Lung (tissue), 11 donors: ENCODE measurements at regions not wholly inside any gene's neighbourhood (a gene's known extent, or its start where the extent isn't known, plus 50 kb on each side); places are given as distances from the start of the nearest gene placed in this dataset.
A peak's percentile ranks its signal among the peaks of the same experiment; 100 is the strongest.

Experiments
- ATAC-seq: fragments of 200-7000 bp; cut with Tn5 transposase; one replicate; pipeline ENCODE4 v1.9.1; 2020; ENCODE audit warnings: moderate number of reproducible peaks; ENCODE audit not compliant: insufficient read depth, low FRiP score
- DNase-seq, 3 donors: peaks; one replicate each; pipeline ENCODE4 v3.0.0-alpha.2; 2013 to 2017
- H3K27ac ChIP-seq, 2 donors: one replicate each; pipeline ENCODE4 v1.5.1; 2013; ENCODE audit warnings: mild to moderate bottlenecking in 2 of 2, moderate library complexity in 2 of 2, control low read depth in 1 of 2, inconsistent platforms in 1 of 2, low read depth in 1 of 2, low read length in 1 of 2
- H3K27me3 ChIP-seq, 3 donors: one replicate each; pipeline ENCODE4 v1.5.1; 2013; ENCODE audit warnings: low read length in 2 of 3; ENCODE audit not compliant: control insufficient read depth in 3 of 3, insufficient read depth in 3 of 3
- H3K36me3 ChIP-seq, 4 donors: one replicate each; pipeline ENCODE4 v1.5.1; 2013; ENCODE audit warnings: low read length in 4 of 4, mild to moderate bottlenecking in 1 of 4, moderate library complexity in 1 of 4; ENCODE audit not compliant: control insufficient read depth in 4 of 4, insufficient read depth in 4 of 4
- H3K4me1 ChIP-seq, 5 donors: one replicate each; pipeline ENCODE4 v1.5.1; 2013; ENCODE audit warnings: low read length in 5 of 5, mild to moderate bottlenecking in 2 of 5, moderate library complexity in 1 of 5; ENCODE audit not compliant: control insufficient read depth in 5 of 5, insufficient read depth in 5 of 5
- H3K4me3 ChIP-seq: one replicate; pipeline ENCODE4 v1.5.1; 2013; ENCODE audit warnings: mild to moderate bottlenecking, control low read depth, moderate library complexity
- H3K9ac ChIP-seq, 2 donors: one replicate each; pipeline ENCODE4 v1.5.1; 2013; ENCODE audit warnings: low read length in 2 of 2, control low read depth in 1 of 2; ENCODE audit not compliant: insufficient read depth in 1 of 2
- H3K9me3 ChIP-seq, 4 donors: one replicate each; pipeline ENCODE4 v1.5.1; 2013; ENCODE audit warnings: low read length in 3 of 4, mild to moderate bottlenecking in 1 of 4, moderate library complexity in 1 of 4; ENCODE audit not compliant: control insufficient read depth in 4 of 4, insufficient read depth in 3 of 4
- WGBS, 2 donors: extraction: QIAGEN DNeasy Blood & Tissue Kit; methylation state at CpG; one replicate each; pipeline ENCODE4 v1.1.7; 2013; 5-methylcytosine and 5-hydroxymethylcytosine counted together
- TF ChIP-seq, protein P1 (sequence below): IDR thresholded peaks from 2 replicates; pipeline ENCODE4 v1.5.1; 2012; ENCODE audit warnings: mild to moderate bottlenecking; ENCODE audit errors: control extremely low read depth, extremely low read depth
- donor health status: control.
- donor health status: control.
- donor health status: Bipolar disorder and iron deficiency.
- donor health status: healthy.
- donor health status: DM: yes; HTN: yes; CAD: no.

DNA sequence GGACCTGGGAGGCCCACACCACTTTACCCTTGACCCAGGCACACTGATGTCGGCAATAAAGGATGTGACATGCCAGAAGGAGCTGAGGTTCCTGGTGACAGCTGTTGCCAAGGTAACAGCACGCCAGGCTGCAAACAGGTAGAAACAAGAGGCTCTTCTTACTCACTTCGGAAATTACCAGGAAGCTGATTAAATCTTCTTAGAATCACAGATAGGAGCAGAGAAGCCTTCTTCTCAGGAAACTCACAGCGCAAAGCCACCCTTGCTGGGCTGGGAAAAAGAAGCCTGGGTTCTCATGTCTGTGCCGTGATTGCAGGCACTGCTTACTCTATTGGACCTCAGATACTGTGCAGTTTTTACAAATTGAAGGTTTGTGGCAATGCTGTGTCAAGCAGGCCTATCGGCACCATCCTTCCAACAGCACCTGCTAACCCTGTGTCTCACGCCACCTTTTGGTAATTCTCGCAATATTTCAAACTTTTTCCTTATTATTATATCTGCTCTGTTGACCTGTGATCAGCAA, 61.0 kb upstream of the TAF1B start:
- Histone ChIP-seq H3K9ac (no peak overlapping the region), H3K9me3 (no peaks in the 10 kb centered on the region), H3K36me3 (no peaks in the 10 kb centered on the region), H3K27ac (peak overlapping the region in 1 of 2 donors; percentile 43), H3K4me1 (peaks cover 0 to 4% (median 0%) of the 10 kb centered on the region in 5 donors), H3K27me3 (no peaks in the 10 kb centered on the region), H3K4me3 (no peak overlapping the region)
- TF ChIP-seq, protein P1, sequence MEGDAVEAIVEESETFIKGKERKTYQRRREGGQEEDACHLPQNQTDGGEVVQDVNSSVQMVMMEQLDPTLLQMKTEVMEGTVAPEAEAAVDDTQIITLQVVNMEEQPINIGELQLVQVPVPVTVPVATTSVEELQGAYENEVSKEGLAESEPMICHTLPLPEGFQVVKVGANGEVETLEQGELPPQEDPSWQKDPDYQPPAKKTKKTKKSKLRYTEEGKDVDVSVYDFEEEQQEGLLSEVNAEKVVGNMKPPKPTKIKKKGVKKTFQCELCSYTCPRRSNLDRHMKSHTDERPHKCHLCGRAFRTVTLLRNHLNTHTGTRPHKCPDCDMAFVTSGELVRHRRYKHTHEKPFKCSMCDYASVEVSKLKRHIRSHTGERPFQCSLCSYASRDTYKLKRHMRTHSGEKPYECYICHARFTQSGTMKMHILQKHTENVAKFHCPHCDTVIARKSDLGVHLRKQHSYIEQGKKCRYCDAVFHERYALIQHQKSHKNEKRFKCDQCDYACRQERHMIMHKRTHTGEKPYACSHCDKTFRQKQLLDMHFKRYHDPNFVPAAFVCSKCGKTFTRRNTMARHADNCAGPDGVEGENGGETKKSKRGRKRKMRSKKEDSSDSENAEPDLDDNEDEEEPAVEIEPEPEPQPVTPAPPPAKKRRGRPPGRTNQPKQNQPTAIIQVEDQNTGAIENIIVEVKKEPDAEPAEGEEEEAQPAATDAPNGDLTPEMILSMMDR, result no peak
- WGBS, 2 donors, result 55 to 66% methylated on average over 8 of the region's 8 CpGs
- peak; percentile 58 for ATAC-seq
- DNase-seq, result peak in 1 of 3 donors; percentile 22

DNA sequence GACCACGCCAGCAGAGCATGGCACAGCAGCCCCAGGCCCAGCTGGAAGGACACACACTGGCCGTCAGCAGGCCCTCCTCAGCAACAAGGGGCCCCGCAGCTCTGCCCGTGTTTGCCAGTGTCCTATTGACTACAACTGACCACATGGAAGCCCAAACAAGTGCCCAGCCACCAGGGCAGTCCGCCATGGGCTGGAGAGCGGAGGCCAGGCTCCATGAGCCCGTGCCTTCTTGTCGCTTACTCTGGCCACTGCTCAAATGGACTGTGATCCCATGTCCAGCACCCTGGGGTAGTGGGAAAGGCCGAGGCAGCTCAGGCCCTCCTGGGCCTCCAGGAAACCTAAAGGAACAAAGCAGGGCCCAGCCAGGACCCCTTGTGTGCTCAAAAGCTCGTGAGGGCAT, 53.9 kb upstream of the TAF1B start:
- TF ChIP-seq, protein P1, result no peak
- H3K36me3 ChIP-seq, result no peaks in the 10 kb centered on the region
- H3K9ac ChIP-seq, result no peak overlapping the region
- 95% methylated on average over 10 of the region's 10 CpGs for WGBS, 2 donors
- H3K9me3 ChIP-seq, result peaks cover 0 to 3% (median 0%) of the 10 kb centered on the region in 4 donors
- DNase-seq (no peak), ATAC-seq (no peak)
- H3K4me1 ChIP-seq, result peaks cover 0 to 2% (median 0%) of the 10 kb centered on the region in 5 donors
- no peaks in the 10 kb centered on the region for H3K27me3 ChIP-seq
- no peak overlapping the region for H3K4me3 ChIP-seq
- no peak overlapping the region for H3K27ac ChIP-seq

DNA sequence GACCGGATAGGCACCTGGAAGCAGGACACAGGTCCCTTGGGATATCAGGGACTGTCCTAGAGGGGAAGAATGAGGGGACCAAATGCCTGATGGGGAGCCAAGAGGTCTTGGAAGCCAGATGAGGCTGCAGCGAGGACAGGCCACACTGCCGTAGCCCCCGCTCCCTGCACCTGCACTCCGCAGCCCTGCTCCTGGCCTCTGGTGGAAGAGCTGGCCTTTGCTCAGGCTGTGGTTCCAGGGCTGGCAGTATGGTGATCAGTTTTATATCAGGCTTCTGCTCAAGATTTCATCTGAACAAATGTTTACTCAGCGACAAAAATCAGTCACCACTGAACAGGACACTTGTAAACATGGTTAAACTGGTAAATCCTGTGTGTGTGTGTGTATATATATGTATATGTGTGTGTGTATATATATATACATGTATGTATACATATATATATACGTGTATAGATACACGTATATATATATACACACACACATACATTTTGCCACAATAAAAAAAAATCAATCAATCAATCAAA, 52.5 kb upstream of the TAF1B start:
- peaks cover 0 to 3% (median 0%) of the 10 kb centered on the region in 4 donors for H3K9me3 ChIP-seq
- no peak for ATAC-seq
- no peak overlapping the region for H3K27ac ChIP-seq
- H3K36me3 ChIP-seq, result no peaks in the 10 kb centered on the region
- no peak overlapping the region for H3K9ac ChIP-seq
- DNase-seq, result no peak
- TF ChIP-seq, protein P1, result no peak
- WGBS, 2 donors, result 95% methylated on average over 8 of the region's 8 CpGs
- no peaks in the 10 kb centered on the region for H3K27me3 ChIP-seq
- peaks cover 0 to 2% (median 0%) of the 10 kb centered on the region in 5 donors for H3K4me1 ChIP-seq
- no peak overlapping the region for H3K4me3 ChIP-seq

DNA sequence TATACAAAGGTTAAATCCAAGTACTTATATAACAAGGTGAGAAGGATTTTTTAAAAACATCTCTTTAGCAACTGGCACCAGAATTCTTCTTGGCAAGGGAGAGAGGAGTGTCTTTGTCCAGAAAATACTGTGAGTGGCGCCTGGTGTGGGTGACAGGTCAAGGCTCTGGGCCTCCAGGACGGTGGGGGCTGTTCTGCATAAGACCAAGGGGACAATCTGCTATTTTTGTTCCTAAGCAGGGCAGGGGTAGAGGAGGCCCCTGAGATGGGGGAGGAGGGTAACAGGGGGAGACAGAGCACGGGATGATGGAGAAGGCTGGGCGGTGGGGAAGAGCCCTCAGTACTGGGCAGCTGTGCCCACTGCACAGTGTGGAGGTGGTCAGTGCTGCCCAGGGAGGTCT, 51.6 kb upstream of the TAF1B start:
- TF ChIP-seq, protein P1, result no peak
- WGBS, 2 donors, result 73 to 83% methylated on average over 4 of the region's 4 CpGs
- Histone ChIP-seq H3K27me3 (no peaks in the 10 kb centered on the region), H3K4me3 (no peak overlapping the region), H3K36me3 (no peaks in the 10 kb centered on the region), H3K27ac (no peak overlapping the region), H3K9me3 (peaks cover 0 to 3% (median 0%) of the 10 kb centered on the region in 4 donors), H3K9ac (no peak overlapping the region), H3K4me1 (peaks cover 0 to 2% (median 0%) of the 10 kb centered on the region in 5 donors)
- ATAC-seq, result no peak
- DNase-seq, result no peak
